Kidney (tissue), 13 donors: ENCODE measurements at regions not wholly inside any gene's neighbourhood (a gene's known extent, or its start where the extent isn't known, plus 50 kb on each side); places are given as distances from the start of the nearest gene placed in this dataset.
A peak's percentile ranks its signal among the peaks of the same experiment; 100 is the strongest.

Experiments used
- DNase-seq, 5 donors: peaks; one replicate each; pipeline ENCODE4 v3.0.0-alpha.2; 2013 to 2020
- FAIRE-seq: peaks from 2 replicates; lab custom pipeline; 2012; peaks lifted over from hg19 to GRCh38; lab: Jason Lieb, UNC
- H3K27ac ChIP-seq, 2 donors: one replicate each; pipeline ENCODE4 v1.7.0; 2013; ENCODE audit warnings: low read depth in 2 of 2, low read length in 2 of 2, inconsistent platforms in 1 of 2
- H3K27me3 ChIP-seq: one replicate; pipeline ENCODE4 v1.7.1; 2013; ENCODE audit warnings: low read length, inconsistent platforms; ENCODE audit not compliant: control insufficient read depth, insufficient read depth
- H3K36me3 ChIP-seq, 3 donors: one replicate each; pipeline versions ENCODE4 v1.7.0 to v1.7.1; 2013; ENCODE audit warnings: low read length in 3 of 3, control low read depth in 1 of 3, inconsistent platforms in 1 of 3; ENCODE audit not compliant: insufficient read depth in 3 of 3, control insufficient read depth in 2 of 3
- H3K4me1 ChIP-seq, 3 donors: one replicate each; pipeline versions ENCODE4 v1.7.0 to v1.7.1; 2013; ENCODE audit warnings: low read length in 3 of 3, inconsistent platforms in 1 of 3, low read depth in 1 of 3; ENCODE audit not compliant: control insufficient read depth in 2 of 3, insufficient read depth in 2 of 3
- H3K4me3 ChIP-seq, 3 donors: one replicate each; pipeline versions ENCODE4 v1.7.0 to v1.8.1; 2013; ENCODE audit warnings: low read length in 3 of 3, control low read depth in 1 of 3, inconsistent platforms in 1 of 3
- H3K9ac ChIP-seq, 3 donors: one replicate each; pipeline versions ENCODE4 v1.7.0 to v1.7.1; 2013; ENCODE audit warnings: low read length in 3 of 3, control low read depth in 1 of 3, inconsistent platforms in 1 of 3
- H3K9me3 ChIP-seq, 3 donors: one replicate each; pipeline versions ENCODE4 v1.7.0 to v1.7.1; 2013; ENCODE audit warnings: low read length in 3 of 3, control low read depth in 1 of 3, inconsistent platforms in 1 of 3; ENCODE audit not compliant: control insufficient read depth in 2 of 3, insufficient read depth in 1 of 3
- CTCF ChIP-seq: IDR thresholded peaks from 3 replicates; pipeline ENCODE4 v1.5.1; 2012; ENCODE audit warnings: mild to moderate bottlenecking, moderate library complexity, borderline replicate concordance; ENCODE audit not compliant: insufficient read depth; ENCODE audit errors: extremely low read depth
- intact Hi-C: fragments of 100-400 bp; cut with DNase I; formaldehyde crosslinking; loops from one replicate; pipeline ENCODE4 v1.11.1; 2022
- donor health status: control.
- donor health status: control.
- donor health status: control.
- donor health status: control.
- donor health status: control.
- donor health status: DM: yes; HTN: yes; CAD: no.
- donor health status: Normal renal cell carcinoma (clear cell type).

GRCh38 chr15:91710080-91710698, 143.3 kb upstream of the SLCO3A1 start:
- DNase-seq (no peak), FAIRE-seq (no peak)
- Histone ChIP-seq H3K27me3 (no peaks in the 10 kb centered on the region), H3K27ac (no peak overlapping the region), H3K36me3 (no peaks in the 10 kb centered on the region), H3K9ac (no peak overlapping the region), H3K4me1 (no peaks in the 10 kb centered on the region), H3K4me3 (no peak overlapping the region), H3K9me3 (no peaks in the 10 kb centered on the region)
- TF ChIP-seq CTCF: no peak
- intact Hi-C loops: no loop called here

- no peaks in the 10 kb centered on the region for H3K4me1 ChIP-seq
- intact Hi-C loops: no loop called here
- H3K9me3 ChIP-seq: no peaks in the 10 kb centered on the region
- no peaks in the 10 kb centered on the region for H3K36me3 ChIP-seq
- no peak overlapping the region for H3K9ac ChIP-seq
- H3K27ac ChIP-seq: no peak overlapping the region
- DNase-seq (no peak), FAIRE-seq (no peak)
- no peaks in the 10 kb centered on the region for H3K27me3 ChIP-seq
- TF ChIP-seq CTCF: no peak
- H3K4me3 ChIP-seq: no peak overlapping the region
Observed at GRCh38 chr15:91711384-91712033, 142.0 kb upstream of the SLCO3A1 start.

GRCh38 chr15:91712286-91712685, 141.2 kb upstream of the SLCO3A1 start:
- TF ChIP-seq CTCF: no peak
- no peak overlapping the region for H3K4me3 ChIP-seq
- intact Hi-C loops: no loop called here
- no peak for FAIRE-seq
- H3K9me3 ChIP-seq: no peaks in the 10 kb centered on the region
- no peak overlapping the region for H3K27ac ChIP-seq
- no peaks in the 10 kb centered on the region for H3K36me3 ChIP-seq
- no peak overlapping the region for H3K9ac ChIP-seq
- no peaks in the 10 kb centered on the region for H3K4me1 ChIP-seq
- no peaks in the 10 kb centered on the region for H3K27me3 ChIP-seq
- DNase-seq: peak in 1 of 5 donors; percentile 19
